GM18508 (cell line): ENCODE measurements at regions not wholly inside any gene's neighbourhood (a gene's known extent, or its start where the extent isn't known, plus 50 kb on each side); places are given as distances from the start of the nearest gene placed in this dataset.

Source experiments
- ATAC-seq: cut with Tn5 transposase; IDR thresholded peaks from one replicate; pipeline ENCODE4 v1.9.1; 2021; ENCODE audit warnings: moderate number of reproducible peaks; ENCODE audit not compliant: insufficient read depth, unreplicated experiment

GRCh38 chr3:43865351-43865750 is 174.6 kb downstream of the ABHD5 start:
- no peak for ATAC-seq

GRCh38 chr3:43865887-43866528 is 175.3 kb downstream of the ABHD5 start:
- ATAC-seq = no peak

GRCh38 chr3:43866529-43867353 is 176.0 kb downstream of the ABHD5 start:
- no peak for ATAC-seq

GRCh38 chr3:43867436-43868072 is 176.8 kb downstream of the ABHD5 start:
- ATAC-seq = no peak

GRCh38 chr3:43869491-43869890 is 178.8 kb downstream of the ABHD5 start:
- no peak for ATAC-seq

GRCh38 chr3:43870120-43870519 is 179.4 kb downstream of the ABHD5 start:
- ATAC-seq = no peak

GRCh38 chr3:43870844-43871626 is 180.3 kb downstream of the ABHD5 start:
- no peak for ATAC-seq

GRCh38 chr3:43871627-43872245 is 181.0 kb downstream of the ABHD5 start:
- no peak for ATAC-seq

- ATAC-seq = no peak
Measured at GRCh38 chr3:43872301-43872700, 181.6 kb downstream of the ABHD5 start.

- ATAC-seq = no peak
Measured at GRCh38 chr3:43872901-43873300, 182.2 kb downstream of the ABHD5 start.

- ATAC-seq = no peak
Measured at GRCh38 chr3:43873723-43874122, 183.0 kb downstream of the ABHD5 start.

GRCh38 chr3:43874290-43874689 is 183.6 kb downstream of the ABHD5 start:
- no peak for ATAC-seq

- ATAC-seq = no peak
Measured at GRCh38 chr3:43874731-43875130, 184.0 kb downstream of the ABHD5 start.

GRCh38 chr3:43876648-43877047 is 185.9 kb downstream of the ABHD5 start:
- ATAC-seq = no peak

- no peak for ATAC-seq
Measured at GRCh38 chr3:43879166-43879565, 188.4 kb downstream of the ABHD5 start.

- ATAC-seq = no peak
Measured at GRCh38 chr3:43882976-43883680, 192.4 kb downstream of the ABHD5 start.

- ATAC-seq = no peak
Measured at GRCh38 chr3:43883729-43884396, 193.1 kb downstream of the ABHD5 start.

- ATAC-seq = no peak
Measured at GRCh38 chr3:43884581-43884980, 193.8 kb downstream of the ABHD5 start.
